ENCODE measurements at regions not wholly inside any gene's neighbourhood (a gene's known extent, or its start where the extent isn't known, plus 50 kb on each side); places are given as distances from the start of the nearest gene placed in this dataset.

- no peaks in the 10 kb centered on the region for H3K36me3 Mint-ChIP-seq (ENCODE audit: low read depth)
- intact Hi-C loops (cut with micrococcal nuclease), result no loop called here
- H3K27me3 Mint-ChIP-seq, result peaks cover 3% of the 10 kb centered on the region
- no peak overlapping the region for H3K4me3 Mint-ChIP-seq
- H3K4me1 Mint-ChIP-seq (ENCODE audit: low read depth), result no peaks in the 10 kb centered on the region
- CTCF ChIA-PET, result interaction anchor here (1.2 to 1.4 kb wide), 3 partner anchors 11 to 13 kb away, joined by 3 to 6 read pairs (median 3); no protein-coding TSS in a partner anchor
- H3K27ac Mint-ChIP-seq, result no peak overlapping the region
- no peak for TF ChIP-seq CTCF (IDR thresholded peaks at IDR 0.05)
- POLR2A ChIA-PET, result no interaction called here
- DNase-seq, result no peak
- H3K9me3 Mint-ChIP-seq, result no peaks in the 10 kb centered on the region
- ATAC-seq, result no peak
These were observed 171.1 kb upstream of the IL12A start for GRCh38 chr3:159817571-159817970.

GRCh38 chr3:159818399-159818798 lies 170.2 kb upstream of the IL12A start:
- DNase-seq (no peak), ATAC-seq (no peak)
- ChIA-PET CTCF (interaction anchor here (1.4 kb wide), 1 partner anchor 10 kb away, joined by 6 read pairs; no protein-coding TSS in a partner anchor), POLR2A (no interaction called here)
- TF ChIP-seq CTCF (IDR thresholded peaks at IDR 0.05), result no peak
- Mint-ChIP-seq H3K9me3 (no peaks in the 10 kb centered on the region), H3K4me1 (ENCODE audit: low read depth) (no peaks in the 10 kb centered on the region), H3K4me3 (no peak overlapping the region), H3K27ac (no peak overlapping the region), H3K36me3 (ENCODE audit: low read depth) (no peaks in the 10 kb centered on the region), H3K27me3 (peaks cover 3% of the 10 kb centered on the region)
- intact Hi-C loops (cut with micrococcal nuclease), result no loop called here

- DNase-seq, result no peak
- H3K4me1 Mint-ChIP-seq (ENCODE audit: low read depth), result no peaks in the 10 kb centered on the region
- H3K4me3 Mint-ChIP-seq, result no peak overlapping the region
- intact Hi-C loops (cut with micrococcal nuclease), result no loop called here
- CTCF ChIA-PET, result no interaction called here
- H3K27ac Mint-ChIP-seq, result no peak overlapping the region
- no peaks in the 10 kb centered on the region for H3K9me3 Mint-ChIP-seq
- H3K27me3 Mint-ChIP-seq, result peaks cover 3% of the 10 kb centered on the region
- no peaks in the 10 kb centered on the region for H3K36me3 Mint-ChIP-seq (ENCODE audit: low read depth)
- TF ChIP-seq CTCF (IDR thresholded peaks at IDR 0.05), result no peak
- no peak for ATAC-seq
- POLR2A ChIA-PET, result no interaction called here
These were observed 169.6 kb upstream of the IL12A start for GRCh38 chr3:159818997-159819500.

- no peak for ATAC-seq
These were observed 169.0 kb upstream of the IL12A start for GRCh38 chr3:159819676-159820075.

GRCh38 chr3:159821110-159821509 lies 167.5 kb upstream of the IL12A start:
- Mint-ChIP-seq H3K27ac (no peak overlapping the region), H3K4me3 (no peak overlapping the region), H3K9me3 (no peaks in the 10 kb centered on the region), H3K4me1 (ENCODE audit: low read depth) (no peaks in the 10 kb centered on the region), H3K36me3 (ENCODE audit: low read depth) (no peaks in the 10 kb centered on the region), H3K27me3 (peaks cover 3% of the 10 kb centered on the region)
- ChIA-PET CTCF (no interaction called here), POLR2A (no interaction called here)
- ATAC-seq, result no peak
- TF ChIP-seq CTCF (IDR thresholded peaks at IDR 0.05), result no peak
- intact Hi-C loops (cut with micrococcal nuclease), result no loop called here
- DNase-seq, result no peak

More at GRCh38 chr3:159819676-159820075, 169.0 kb upstream of the IL12A start:
- Mint-ChIP-seq H3K27ac (no peak overlapping the region), H3K27me3 (peaks cover 3% of the 10 kb centered on the region), H3K36me3 (ENCODE audit: low read depth) (no peaks in the 10 kb centered on the region), H3K4me3 (no peak overlapping the region), H3K9me3 (no peaks in the 10 kb centered on the region), H3K4me1 (ENCODE audit: low read depth) (no peaks in the 10 kb centered on the region)
- no peak for TF ChIP-seq CTCF (IDR thresholded peaks at IDR 0.05)
- intact Hi-C loops (cut with micrococcal nuclease), result no loop called here
- DNase-seq, result no peak
- POLR2A ChIA-PET, result no interaction called here
- CTCF ChIA-PET, result no interaction called here
